H1 (cell line): ENCODE measurements at regions not wholly inside any gene's neighbourhood (a gene's known extent, or its start where the extent isn't known, plus 50 kb on each side); places are given as distances from the start of the nearest gene placed in this dataset.

Source experiments
- CTCF ChIA-PET: fragments of 300-600 bp; sonication (Branson Sonifier 250); formaldehyde crosslinking; loops from one replicate; lab custom pipeline; 2021; ENCODE audit not compliant: partially characterized antibody; lab: Charles Lee
- POLR2A ChIA-PET: fragments of 300-600 bp; sonication (Branson Sonifier 250); formaldehyde crosslinking; loops from one replicate; lab custom pipeline; 2021; ENCODE audit warnings: inconsistent platforms; ENCODE audit not compliant: partially characterized antibody; lab: Charles Lee
- DNase-seq, 2 experiments: peaks; one replicate each; pipeline versions ENCODE4 v3.0.0 to v3.0.0-alpha.2; 2010 to 2022; ENCODE audit warnings: low spot score in 2 of 2, low read depth in 1 of 2, mixed read lengths in 1 of 2
- FAIRE-seq: peaks from 2 replicates; lab custom pipeline; 2011; peaks lifted over from hg19 to GRCh38; lab: Jason Lieb, UNC
- H2AFZ ChIP-seq: 2 replicates; pipeline ENCODE4 v1.8.1; 2012; ENCODE audit warnings: low read length, inconsistent platforms
- H2AK5ac ChIP-seq: 2 replicates; pipeline ENCODE4 v1.6.1; 2013; ENCODE audit warnings: low read depth, low read length
- H2BK120ac ChIP-seq: replicated peaks from 2 replicates; pipeline ENCODE3; 2013; ENCODE audit warnings: low read depth, low read length, inconsistent platforms
- H2BK12ac ChIP-seq: 2 replicates; pipeline ENCODE4 v1.6.1; 2013; ENCODE audit warnings: low read depth, low read length
- H2BK15ac ChIP-seq: 2 replicates; pipeline ENCODE4 v1.6.1; 2013; ENCODE audit warnings: low read length
- H2BK20ac ChIP-seq: 2 replicates; pipeline ENCODE4 v1.6.1; 2013; ENCODE audit warnings: low read length
- H2BK5ac ChIP-seq: 2 replicates; pipeline ENCODE4 v1.6.1; 2013; ENCODE audit warnings: low read depth, low read length
- H3K14ac ChIP-seq: 2 replicates; pipeline ENCODE4 v1.6.1; 2013; ENCODE audit warnings: inconsistent platforms; ENCODE audit not compliant: insufficient read length
- H3K18ac ChIP-seq: 2 replicates; pipeline ENCODE4 v1.6.1; 2013; ENCODE audit warnings: low read length; ENCODE audit errors: extremely low read depth
- H3K23ac ChIP-seq: 2 replicates; pipeline ENCODE4 v1.6.1; 2013; ENCODE audit warnings: inconsistent platforms; ENCODE audit not compliant: insufficient read length
- H3K23me2 ChIP-seq: 2 replicates; pipeline ENCODE4 v1.6.1; 2013; ENCODE audit warnings: low read depth, low read length
- H3K27ac ChIP-seq: 2 replicates; pipeline ENCODE4 v1.6.1; 2011; ENCODE audit warnings: low read depth, low read length, inconsistent platforms
- H3K27me3 ChIP-seq, 4 experiments: replicated peaks in 1 of 4; 1 replicate in 1 of 4; 2 replicates in 3 of 4; pipeline versions ENCODE4 v1.6.1 to v1.8.1; 2011 to 2013; ENCODE audit warnings: low read length in 3 of 4, mild to moderate bottlenecking in 3 of 4, inconsistent platforms in 2 of 4, mixed read lengths in 2 of 4, moderate library complexity in 1 of 4; ENCODE audit not compliant: control insufficient read depth in 3 of 4, insufficient read depth in 3 of 4; ENCODE audit errors: extremely low read depth in 1 of 4
- H3K36me3 ChIP-seq, 4 experiments: 2 replicates each; pipeline versions ENCODE4 v1.6.1 to v1.8.1; 2011 to 2013; ENCODE audit warnings: mild to moderate bottlenecking in 4 of 4, low read length in 3 of 4, moderate library complexity in 2 of 4, control low read depth in 1 of 4, inconsistent platforms in 1 of 4; ENCODE audit not compliant: insufficient read depth in 4 of 4, control insufficient read depth in 2 of 4
- H3K4ac ChIP-seq: replicated peaks from 2 replicates; pipeline ENCODE3; 2013; ENCODE audit warnings: low read length, low read depth, mixed read lengths, inconsistent platforms; ENCODE audit not compliant: insufficient read length
- H3K4me1 ChIP-seq, 4 experiments: replicated peaks in 1 of 4; 1 replicate in 1 of 4; 2 replicates in 3 of 4; pipeline versions ENCODE4 v1.6.1 to v1.8.1; 2011 to 2013; ENCODE audit warnings: low read length in 3 of 4, inconsistent platforms in 2 of 4, mixed read lengths in 1 of 4; ENCODE audit not compliant: insufficient read depth in 4 of 4, control insufficient read depth in 3 of 4
- H3K4me2 ChIP-seq, 2 experiments: 2 replicates each; pipeline versions ENCODE4 v1.6.1 to v1.8.1; 2011 to 2013; ENCODE audit warnings: low read depth in 2 of 2, low read length in 2 of 2, control low read depth in 1 of 2, inconsistent platforms in 1 of 2, mild to moderate bottlenecking in 1 of 2; ENCODE audit not compliant: insufficient read depth in 1 of 2
- H3K4me3 ChIP-seq, 4 experiments: fragments of 200-600, 300-600 bp in 1 of 4; sonication (generic), shearing (Covaris generic), sonication (Bioruptor Twin) in 1 of 4; 2 replicates each; pipeline versions ENCODE4 v1.5.1 to v1.8.1; 2011 to 2016; ENCODE audit warnings: low read length in 4 of 4, low read depth in 3 of 4, control low read depth in 2 of 4, inconsistent platforms in 2 of 4, mild to moderate bottlenecking in 2 of 4, mixed read lengths in 1 of 4, moderate library complexity in 1 of 4; ENCODE audit not compliant: insufficient read depth in 2 of 4; ENCODE audit errors: extremely low read depth in 1 of 4
- H3K56ac ChIP-seq: replicated peaks from 2 replicates; pipeline ENCODE3; 2013; ENCODE audit warnings: low read depth, mild to moderate bottlenecking, mixed read lengths, low read length, inconsistent platforms; ENCODE audit not compliant: insufficient read length
- H3K79me1 ChIP-seq: 2 replicates; pipeline ENCODE4 v1.6.1; 2013; ENCODE audit warnings: low read depth, low read length, control low read depth
- H3K79me2 ChIP-seq, 2 experiments: 2 replicates each; pipeline versions ENCODE4 v1.6.1 to v1.8.1; 2012 to 2013; ENCODE audit warnings: low read length in 2 of 2, mild to moderate bottlenecking in 2 of 2, inconsistent platforms in 1 of 2; ENCODE audit not compliant: insufficient read depth in 2 of 2, control insufficient read depth in 1 of 2
- H3K9ac ChIP-seq, 4 experiments: replicated peaks in 1 of 4; 1 replicate in 1 of 4; 2 replicates in 3 of 4; pipeline versions ENCODE4 v1.6.1 to v1.8.1; 2011 to 2013; ENCODE audit warnings: low read depth in 3 of 4, low read length in 3 of 4, control low read depth in 2 of 4, mild to moderate bottlenecking in 2 of 4, moderate library complexity in 2 of 4, inconsistent platforms in 1 of 4; ENCODE audit errors: extremely low read depth in 1 of 4
- H3K9me3 ChIP-seq, 2 experiments: 2 replicates each; pipeline versions ENCODE4 v1.6.1 to v1.8.1; 2012 to 2013; ENCODE audit warnings: mild to moderate bottlenecking in 2 of 2, moderate library complexity in 2 of 2, control low read depth in 1 of 2, inconsistent platforms in 1 of 2, low read depth in 1 of 2, low read length in 1 of 2, mixed read lengths in 1 of 2; ENCODE audit not compliant: insufficient read depth in 2 of 2
- H4K20me1 ChIP-seq, 2 experiments: replicated peaks in 1 of 2; 2 replicates each; pipeline versions ENCODE3 to v1.8.1; 2011 to 2013; ENCODE audit warnings: inconsistent platforms in 2 of 2, low read length in 2 of 2, mild to moderate bottlenecking in 1 of 2; ENCODE audit not compliant: insufficient read depth in 2 of 2, control insufficient read depth in 1 of 2
- H4K5ac ChIP-seq: 2 replicates; pipeline ENCODE4 v1.6.1; 2013; ENCODE audit warnings: low read length, low read depth, mixed read lengths, inconsistent platforms; ENCODE audit not compliant: insufficient read length
- H4K8ac ChIP-seq: 2 replicates; pipeline ENCODE4 v1.8.0; 2013; ENCODE audit warnings: mild to moderate bottlenecking, moderate library complexity, low read length, inconsistent platforms; ENCODE audit not compliant: insufficient read depth; ENCODE audit errors: extremely low read depth
- H4K91ac ChIP-seq: replicated peaks from 2 replicates; pipeline ENCODE3; 2013; ENCODE audit warnings: low read length, mixed read lengths, inconsistent platforms; ENCODE audit not compliant: insufficient read length
- ASH2L ChIP-seq: fragments of 200-600, 300-600 bp; sonication (generic); IDR thresholded peaks from one replicate; pipeline ENCODE4 v1.7.1; 2017; ENCODE audit warnings: low read length
- BCL11A ChIP-seq, 2 experiments: IDR thresholded peaks; one replicate each; pipeline ENCODE4 v1.6.1; 2011; ENCODE audit warnings: low read depth in 2 of 2, low read length in 2 of 2, mild to moderate bottlenecking in 2 of 2
- CHD2 ChIP-seq: IDR thresholded peaks from 2 replicates; pipeline ENCODE4 v1.6.1; 2012; ENCODE audit warnings: low read length, improper control_type of control experiment
- EP300 ChIP-seq, 2 experiments: IDR thresholded peaks; 1 replicate in 1 of 2; 2 replicates in 1 of 2; pipeline ENCODE4 v1.6.1; 2011 to 2012; ENCODE audit warnings: low read depth in 2 of 2, low read length in 2 of 2, mild to moderate bottlenecking in 2 of 2, borderline replicate concordance in 1 of 2, inconsistent platforms in 1 of 2, moderate library complexity in 1 of 2
- EZH2 ChIP-seq: fragments of 200-600 bp; sonication (generic); IDR thresholded peaks from 2 replicates; pipeline ENCODE4 v1.7.1; 2012; ENCODE audit warnings: low read depth, mild to moderate bottlenecking, moderate library complexity, low read length, inconsistent platforms; ENCODE audit not compliant: severe bottlenecking
- GABPA ChIP-seq: IDR thresholded peaks from 2 replicates; pipeline ENCODE4 v1.6.1; 2011; ENCODE audit warnings: mild to moderate bottlenecking, low read length, moderate library complexity, borderline replicate concordance; ENCODE audit not compliant: insufficient read depth
- JUND ChIP-seq: IDR thresholded peaks from 2 replicates; pipeline ENCODE4 v1.6.1; 2011; ENCODE audit warnings: mild to moderate bottlenecking, improper control_type of control experiment, low read length
- NRF1 ChIP-seq: IDR thresholded peaks from 2 replicates; pipeline ENCODE4 v1.6.1; 2011; ENCODE audit warnings: mild to moderate bottlenecking, low read depth, low read length, improper control_type of control experiment
- POLR2A ChIP-seq, 2 experiments: IDR thresholded peaks; 1 replicate in 1 of 2; 2 replicates in 1 of 2; pipeline ENCODE4 v1.6.1; 2011; ENCODE audit warnings: low read depth in 2 of 2, low read length in 2 of 2, mild to moderate bottlenecking in 2 of 2; ENCODE audit errors: control extremely low read depth in 1 of 2
- POLR2AphosphoS5 ChIP-seq: IDR thresholded peaks from 2 replicates; pipeline ENCODE4 v1.6.1; 2011; ENCODE audit warnings: low read depth, low read length
- SIN3A ChIP-seq, 2 experiments: IDR thresholded peaks in 1 of 2; conservative IDR thresholded peaks in 1 of 2; 2 replicates each; pipeline ENCODE4 v1.6.1; 2011 to 2012; ENCODE audit warnings: low read length in 2 of 2, improper control_type of control experiment in 1 of 2, low read depth in 1 of 2, mild to moderate bottlenecking in 1 of 2
- SP4 ChIP-seq: IDR thresholded peaks from 2 replicates; pipeline ENCODE4 v1.6.1; 2012; ENCODE audit warnings: low read length, inconsistent platforms
- SRF ChIP-seq: IDR thresholded peaks from 2 replicates; pipeline ENCODE4 v1.6.1; 2011; ENCODE audit warnings: mild to moderate bottlenecking, low read depth, low read length, moderate library complexity
- TAF1 ChIP-seq: IDR thresholded peaks from 2 replicates; pipeline ENCODE4 v1.6.1; 2011; ENCODE audit warnings: mild to moderate bottlenecking, low read depth, low read length
- TAF7 ChIP-seq: optimal IDR thresholded peaks from 2 replicates; pipeline ENCODE3; 2011; ENCODE audit warnings: low read depth, mild to moderate bottlenecking, inconsistent platforms, low read length, moderate library complexity, borderline replicate concordance
- WGBS, 2 experiments: shearing (Covaris generic) in 1 of 2; methylation state at CpG; one replicate each; pipeline versions ENCODE4 v1.1.6 to v1.1.7; 2013 to 2015; ENCODE audit warnings: low lambda C conversion rate in 2 of 2, mixed read lengths in 2 of 2, inconsistent platforms in 1 of 2, low coverage in 1 of 2, missing lambda C conversion rate in 1 of 2; ENCODE audit not compliant: insufficient replicate concordance in 2 of 2, insufficient coverage in 1 of 2, insufficient read length in 1 of 2; ENCODE audit errors: extremely low coverage in 1 of 2, missing lambda C conversion rate in 1 of 2; 5-methylcytosine and 5-hydroxymethylcytosine counted together

GRCh38 chr4:44965435-44966095 is 239.2 kb upstream of the GNPDA2 start:
- WGBS, 2 experiments = 96% methylated on average over 6 of the region's 6 CpGs; no CpG with 5 or more reads in 1 of the 2 experiments
- TF ChIP-seq EZH2 = no peak
- no peak for TF ChIP-seq ASH2L
- TF ChIP-seq TAF7 = no peak
- no peak for TF ChIP-seq GABPA
- TF ChIP-seq BCL11A (IDR thresholded peaks at IDR 0.05; ENCODE audit: low read depth in 2 of 2, low read length in 2 of 2) = no peak
- TF ChIP-seq EP300 (IDR thresholded peaks at IDR 0.05; ENCODE audit: borderline replicate concordance in 1 of 2, low read depth in 2 of 2, low read length in 2 of 2) = no peak
- no peak for TF ChIP-seq JUND
- TF ChIP-seq POLR2A (IDR thresholded peaks at IDR 0.05; ENCODE audit: control extremely low read depth in 1 of 2, low read depth in 2 of 2, low read length in 2 of 2) = no peak
- no peak for TF ChIP-seq SP4
- TF ChIP-seq TAF1 = no peak
- no peak for TF ChIP-seq CHD2
- TF ChIP-seq POLR2AphosphoS5 = no peak
- no peak for TF ChIP-seq SIN3A (conservative IDR thresholded peaks at IDR 0.05 in 1 of 2, IDR thresholded peaks at IDR 0.05 in 1 of 2; ENCODE audit: low read depth in 1 of 2, low read length in 2 of 2)
- no peak for TF ChIP-seq NRF1
- no peak for TF ChIP-seq SRF

More at GRCh38 chr4:44965435-44966095, 239.2 kb upstream of the GNPDA2 start:
- Histone ChIP-seq H3K23me2 (no peaks in the 10 kb centered on the region), H4K5ac (no peak overlapping the region), H2BK5ac (no peak overlapping the region), H3K4me3 (no peak overlapping the region), H3K79me1 (no peaks in the 10 kb centered on the region), H3K14ac (no peak overlapping the region), H2AFZ (no peak overlapping the region), H3K4ac (no peak overlapping the region), H3K36me3 (no peaks in the 10 kb centered on the region), H2BK120ac (no peak overlapping the region), H3K9me3 (no peaks in the 10 kb centered on the region), H3K9ac (no peak overlapping the region), H2AK5ac (no peak overlapping the region), H4K8ac (no peak overlapping the region), H4K20me1 (no peaks in the 10 kb centered on the region), H3K79me2 (no peaks in the 10 kb centered on the region), H3K27ac (no peak overlapping the region), H3K4me2 (no peak overlapping the region), H3K4me1 (no peaks in the 10 kb centered on the region), H3K56ac (no peak overlapping the region), H2BK20ac (no peak overlapping the region), H3K27me3 (no peaks in the 10 kb centered on the region), H3K18ac (no peak overlapping the region), H4K91ac (no peak overlapping the region), H2BK12ac (no peak overlapping the region), H3K23ac (no peak overlapping the region), H2BK15ac (no peak overlapping the region)
- no peak for FAIRE-seq
- DNase-seq = no peak
- ChIA-PET CTCF (no interaction called here), POLR2A (no interaction called here)
